RPMI7951 (cell line): ENCODE measurements at regions not wholly inside any gene's neighbourhood (a gene's known extent, or its start where the extent isn't known, plus 50 kb on each side); places are given as distances from the start of the nearest gene placed in this dataset.

ENCODE experiments used
- DNase-seq: peaks from one replicate; pipeline ENCODE4 v3.0.0-alpha.2; 2012; ENCODE audit warnings: low read depth

- DNase-seq = no peak
Observed at GRCh38 chr3:124177071-124177470, 185.1 kb upstream of the ROPN1 start.

DNA sequence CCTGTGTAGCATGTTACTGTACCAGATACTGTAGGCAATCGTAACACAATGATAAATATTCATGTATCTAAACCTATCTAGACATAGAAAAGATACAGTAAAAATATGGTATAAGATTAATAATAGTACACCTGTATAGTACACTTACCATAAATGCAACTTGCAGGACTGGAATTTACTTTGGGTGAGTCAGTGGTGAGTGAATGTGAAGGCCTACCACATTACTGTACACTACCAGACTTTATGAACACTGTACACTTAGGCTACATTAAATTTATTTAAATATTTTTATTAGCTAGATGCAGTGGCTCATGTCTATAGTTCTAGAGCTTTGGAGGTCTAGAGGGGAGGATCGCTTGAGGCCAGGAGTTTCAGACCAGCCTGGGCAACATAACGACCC is 186.6 kb upstream of the ROPN1 start:
- no peak for DNase-seq

DNA sequence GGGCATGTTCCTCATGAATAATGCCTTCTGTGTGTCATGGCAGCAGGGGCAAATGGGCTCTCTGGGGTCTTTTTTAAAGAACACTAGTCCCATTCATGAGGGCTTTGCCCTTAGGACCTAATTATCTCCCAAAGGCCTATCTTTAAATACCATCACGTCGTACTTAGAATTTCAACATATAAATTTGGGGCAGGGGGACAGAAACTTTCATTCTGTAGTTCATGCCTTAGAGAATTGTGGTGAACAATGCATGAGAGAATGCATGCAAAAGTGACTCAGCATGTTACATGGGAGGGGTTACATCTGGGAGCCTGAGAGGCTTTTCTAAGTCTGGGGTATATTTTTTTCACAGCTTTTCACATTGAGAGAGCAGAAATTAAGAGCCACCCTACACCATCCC is 208.5 kb upstream of the ROPN1 start:
- peak; percentile 26 for DNase-seq

- DNase-seq = no peak
Observed at GRCh38 chr3:124201226-124201625, 209.3 kb upstream of the ROPN1 start.

GRCh38 chr3:124201786-124202185 is 209.9 kb upstream of the ROPN1 start:
- no peak for DNase-seq

- DNase-seq = no peak
Observed at GRCh38 chr3:124202754-124203153, 210.8 kb upstream of the ROPN1 start.

DNA sequence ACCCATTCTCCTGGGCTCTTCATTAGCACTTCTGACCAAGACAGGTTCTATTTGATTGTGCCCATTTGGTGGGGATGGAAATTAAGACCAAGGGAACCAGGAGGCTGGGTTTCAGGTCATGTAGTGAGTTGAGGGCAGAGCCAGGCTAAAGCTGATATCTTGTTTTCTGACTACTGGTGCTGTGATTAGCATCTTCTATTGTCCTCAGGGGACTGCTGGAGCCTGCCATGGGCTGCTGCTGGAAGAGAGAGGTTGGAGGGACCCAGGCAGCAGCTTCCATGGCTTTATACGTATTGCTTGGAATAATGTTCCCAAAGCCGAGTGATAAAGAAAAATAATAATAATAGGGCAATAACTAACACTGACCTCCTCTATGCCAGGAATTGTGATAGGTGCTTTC is 211.4 kb upstream of the ROPN1 start:
- no peak for DNase-seq

DNA sequence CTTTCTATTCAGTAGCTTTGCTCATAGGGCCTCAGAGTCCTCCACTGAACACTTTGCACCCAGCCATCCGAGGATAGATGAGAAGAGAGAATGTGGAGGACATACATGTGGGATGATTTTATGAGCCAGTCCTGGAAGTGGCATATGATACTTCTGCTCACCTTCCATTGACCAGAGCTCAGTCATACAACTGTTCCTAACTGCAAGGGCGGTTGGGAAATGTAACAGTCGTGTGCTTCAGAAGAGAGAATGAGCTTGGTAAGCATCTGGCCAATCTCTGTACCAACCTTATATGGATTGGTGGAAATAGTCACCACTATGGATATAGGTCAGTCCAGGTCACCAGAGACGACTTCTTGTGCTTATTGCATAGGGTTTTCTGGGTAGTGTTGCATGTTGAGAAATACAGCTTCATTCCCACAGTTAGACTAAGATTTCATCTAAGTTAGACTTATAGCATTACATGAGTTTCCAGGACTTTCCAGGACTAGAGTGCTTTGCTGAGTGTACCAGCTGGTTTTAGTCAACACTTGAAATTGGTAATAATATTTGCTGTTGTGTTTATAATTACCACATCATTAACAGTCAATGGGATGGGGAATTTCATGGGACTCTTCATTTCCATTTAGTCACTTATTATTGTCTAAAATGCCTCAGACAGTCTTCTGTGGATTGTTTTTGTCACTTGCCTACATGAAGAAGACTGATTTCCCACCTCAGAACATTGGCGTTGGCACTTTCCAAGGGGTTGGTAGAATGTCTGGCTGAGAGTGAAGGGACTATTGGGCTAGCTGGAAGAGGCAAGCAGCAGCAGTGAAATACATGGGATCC is 214.5 kb upstream of the ROPN1 start:
- no peak for DNase-seq

- DNase-seq = no peak
Observed at GRCh38 chr3:124207077-124207476, 215.2 kb upstream of the ROPN1 start.

DNA sequence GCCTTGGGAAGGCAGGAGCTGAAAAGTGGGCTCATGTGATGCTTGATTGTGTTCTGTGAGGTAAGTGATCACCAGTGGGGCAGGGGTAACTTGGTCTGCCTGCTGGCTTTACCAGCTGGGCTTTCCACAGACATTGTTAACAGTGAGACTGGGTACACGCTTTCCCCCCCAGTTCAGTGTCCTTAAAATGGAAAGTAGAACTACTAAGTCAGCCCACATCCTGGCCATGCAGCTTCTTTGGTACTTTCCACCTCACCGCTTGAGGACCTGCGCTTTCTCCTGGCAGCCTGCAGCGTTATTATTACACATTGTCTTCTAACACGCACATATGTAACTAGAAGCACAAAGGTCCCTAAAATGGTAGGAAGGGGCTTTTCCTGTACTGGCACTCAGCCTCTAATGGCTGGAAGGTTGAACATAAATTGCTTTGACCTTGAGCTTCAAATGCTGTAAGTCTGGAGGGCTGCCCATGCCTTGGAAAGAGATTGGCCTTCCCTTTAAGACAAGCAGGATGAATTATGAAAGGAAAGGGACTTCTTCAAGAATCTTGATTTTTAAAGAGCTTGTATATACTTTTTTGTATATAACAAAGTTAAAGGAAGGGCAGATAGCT is 216.1 kb upstream of the ROPN1 start:
- DNase-seq = no peak

GRCh38 chr3:124209426-124209825 is 217.5 kb upstream of the ROPN1 start:
- peak; percentile 30 for DNase-seq

DNA sequence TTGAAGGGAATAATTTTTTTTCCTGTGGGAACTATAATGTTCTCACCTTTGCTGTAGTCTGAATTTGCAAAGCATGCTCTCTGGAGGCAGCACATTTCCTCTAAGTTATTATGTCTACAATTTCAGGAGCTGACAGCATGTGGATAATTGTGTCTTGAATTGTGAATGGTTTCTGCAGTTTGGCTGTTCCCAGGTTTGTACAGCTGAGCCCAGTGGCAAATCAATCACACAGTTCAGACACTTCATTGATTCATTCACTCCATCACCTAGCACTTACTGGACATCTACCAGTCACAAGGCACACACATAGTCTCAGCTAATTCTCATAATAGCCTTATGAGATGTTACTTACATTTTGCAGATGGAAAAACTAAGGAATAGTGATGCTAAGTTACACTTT is 219.0 kb upstream of the ROPN1 start:
- no peak for DNase-seq

DNA sequence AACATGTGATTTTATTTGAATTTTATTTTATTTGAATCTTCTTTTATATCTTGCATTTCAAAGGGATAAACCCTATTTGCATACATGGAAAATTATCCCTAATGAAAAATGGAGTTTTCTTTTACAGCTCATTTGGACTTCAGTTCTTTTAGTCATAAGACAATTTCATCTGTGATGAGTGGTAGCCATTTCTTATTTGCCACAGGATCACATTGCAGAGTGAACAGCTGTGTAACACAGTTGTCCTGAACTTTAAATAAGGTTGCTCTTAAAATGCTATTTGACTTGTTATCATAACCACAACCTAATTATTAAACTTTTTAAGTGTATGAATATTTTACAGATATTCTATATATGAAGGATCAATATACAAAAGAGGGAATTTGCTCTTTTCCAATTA is 221.7 kb upstream of the ROPN1 start:
- no peak for DNase-seq

DNA sequence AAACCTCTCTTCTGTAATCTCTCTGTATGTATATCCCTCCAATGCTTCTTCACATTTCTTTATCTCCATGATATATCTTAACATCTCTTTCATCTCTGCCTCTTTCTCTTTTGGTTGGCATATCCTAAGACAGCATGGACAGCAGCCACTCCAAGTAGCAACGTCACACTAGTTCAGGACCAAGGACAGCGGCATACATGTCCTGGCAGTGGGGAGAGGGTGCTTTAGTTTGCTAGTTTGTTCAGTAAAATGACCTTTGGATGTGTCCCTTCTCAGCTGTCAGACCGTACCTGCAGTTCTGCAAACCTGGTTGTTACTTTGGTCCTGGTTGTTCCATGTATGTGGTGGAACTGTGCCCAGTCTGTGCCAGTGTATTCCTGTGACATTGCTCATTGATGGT is 225.6 kb upstream of the ROPN1 start:
- DNase-seq = peak; percentile 76

DNA sequence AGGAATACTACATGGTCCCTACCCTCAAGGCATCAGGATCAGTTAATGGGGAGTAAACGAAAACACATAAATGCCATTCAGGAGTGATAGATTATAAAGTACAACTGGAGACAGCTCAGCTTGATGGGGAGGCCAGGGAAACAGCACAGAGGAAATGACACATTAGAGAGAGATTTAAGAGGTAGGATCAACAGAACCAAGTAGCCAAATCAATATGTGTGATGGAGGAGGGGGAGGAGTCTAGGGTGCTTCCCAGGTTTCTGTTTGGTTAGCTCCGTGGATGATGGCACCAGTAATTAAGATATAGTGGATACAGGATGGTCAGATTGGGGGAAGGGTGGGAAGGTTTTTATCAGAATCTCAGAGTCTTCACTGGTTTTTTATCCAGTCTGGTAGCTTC is 229.5 kb upstream of the ROPN1 start:
- DNase-seq = no peak

DNA sequence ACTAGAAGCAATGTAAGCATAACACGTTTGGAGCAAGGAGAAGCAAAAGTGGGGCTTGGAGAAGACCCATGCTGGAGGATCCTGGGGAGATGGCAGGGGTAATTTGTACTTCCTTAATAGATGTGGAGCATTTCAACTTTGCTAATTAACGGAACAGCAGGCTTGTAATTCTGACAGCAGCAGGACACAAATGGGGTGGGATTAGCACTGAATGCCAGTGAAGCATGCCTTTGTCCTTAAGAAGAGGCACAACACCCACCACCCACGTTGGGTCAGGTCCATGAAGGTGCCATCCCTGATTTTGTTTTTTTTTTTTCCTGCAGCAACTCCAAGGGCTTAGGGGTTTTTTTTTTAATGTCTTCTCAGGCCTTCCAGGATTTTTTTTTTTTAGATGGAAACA is 231.9 kb upstream of the ROPN1 start:
- no peak for DNase-seq

DNA sequence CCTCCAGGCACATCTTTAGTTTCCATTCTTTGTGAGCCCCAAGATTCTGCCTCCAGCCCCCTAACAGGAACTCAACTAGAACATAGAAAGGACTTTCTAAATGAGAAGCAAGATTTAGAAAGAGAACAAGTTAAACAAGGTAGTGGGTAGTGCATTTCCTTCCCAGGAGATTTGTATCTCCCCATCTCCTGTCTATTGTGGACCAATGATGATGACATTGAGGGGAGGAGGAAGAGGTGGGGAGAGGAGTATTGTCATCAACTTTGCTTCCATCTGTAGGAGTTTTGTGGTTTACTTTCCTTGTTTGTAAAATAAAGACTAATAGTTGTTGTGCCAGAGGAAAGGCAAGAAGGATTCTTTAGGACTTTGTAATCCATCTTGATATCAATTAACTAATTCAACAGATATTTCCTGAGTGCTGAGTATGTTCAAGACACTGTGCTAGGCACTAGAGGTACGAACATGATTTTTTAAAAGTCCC is 235.3 kb upstream of the ROPN1 start:
- no peak for DNase-seq

GRCh38 chr3:124229420-124229819 is 237.5 kb upstream of the ROPN1 start:
- no peak for DNase-seq

GRCh38 chr3:124229836-124230235 is 237.9 kb upstream of the ROPN1 start:
- DNase-seq = no peak

- no peak for DNase-seq
Observed at GRCh38 chr3:124230432-124230831, 238.5 kb upstream of the ROPN1 start.

GRCh38 chr3:124230998-124231397 is 239.1 kb upstream of the ROPN1 start:
- DNase-seq = no peak

DNA sequence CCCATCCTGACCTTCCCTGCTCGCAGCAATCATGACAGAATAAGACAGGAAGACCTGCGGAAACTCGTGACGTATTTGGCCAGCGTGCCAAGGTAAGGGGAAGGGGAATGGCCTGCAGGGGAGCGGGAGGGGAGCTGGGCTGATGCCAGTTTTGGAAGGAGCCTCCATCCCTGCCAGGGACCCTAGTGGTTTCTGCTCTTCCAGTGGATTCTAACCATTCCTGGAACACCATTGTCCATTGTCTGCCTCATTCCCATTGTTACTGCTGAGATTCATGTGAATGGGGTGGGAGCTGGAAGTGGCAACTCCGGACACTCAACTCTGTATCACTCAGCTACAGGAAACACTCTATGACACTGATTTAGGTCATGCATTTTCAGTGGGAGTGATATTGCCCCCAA is 242.9 kb upstream of the ROPN1 start:
- no peak for DNase-seq

DNA sequence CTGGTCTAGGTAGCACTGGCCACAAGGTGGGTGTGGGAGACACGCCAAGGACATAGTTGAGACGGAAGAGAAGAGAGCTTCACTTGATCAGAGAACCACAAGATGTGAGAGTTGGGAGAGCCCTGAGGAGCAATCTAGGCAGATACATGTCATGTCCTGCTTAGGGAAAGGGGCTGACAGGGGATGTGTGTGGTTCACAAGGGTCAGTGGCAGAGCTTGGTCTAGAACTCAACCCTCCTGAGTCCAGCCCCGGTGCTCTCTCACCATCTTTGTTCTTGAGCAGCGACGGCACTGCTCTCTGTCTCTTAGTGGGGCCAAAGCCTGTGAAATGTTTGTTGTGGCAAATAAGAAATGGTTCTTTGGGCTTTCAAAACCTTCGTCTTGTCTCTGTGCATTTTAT is 243.5 kb upstream of the ROPN1 start:
- no peak for DNase-seq
